Neuronal stem cell (in vitro differentiated cells): ENCODE measurements at regions not wholly inside any gene's neighbourhood (a gene's known extent, or its start where the extent isn't known, plus 50 kb on each side); places are given as distances from the start of the nearest gene placed in this dataset.

Source experiments
- DNase-seq: peaks from one replicate; pipeline ENCODE4 v3.0.0-alpha.2; 2013; ENCODE audit warnings: low spot score
- H2AFZ ChIP-seq: one replicate; pipeline ENCODE4 v1.6.1; 2013; ENCODE audit warnings: mild to moderate bottlenecking, low read length, inconsistent platforms
- H2AK5ac ChIP-seq: 2 replicates; pipeline ENCODE4 v1.6.1; 2013; ENCODE audit warnings: low read depth, mild to moderate bottlenecking, inconsistent platforms, low read length, moderate library complexity, mixed read lengths
- H2BK120ac ChIP-seq: 2 replicates; pipeline ENCODE4 v1.6.1; 2013; ENCODE audit warnings: low read depth, mild to moderate bottlenecking, inconsistent platforms, low read length, moderate library complexity, mixed read lengths
- H2BK12ac ChIP-seq: one replicate; pipeline ENCODE4 v1.6.1; 2013; ENCODE audit warnings: low read length, inconsistent platforms
- H2BK15ac ChIP-seq: 2 replicates; pipeline ENCODE4 v1.6.1; 2013; ENCODE audit warnings: mild to moderate bottlenecking, low read length, inconsistent platforms, mixed read lengths
- H2BK5ac ChIP-seq: one replicate; pipeline ENCODE4 v1.6.1; 2013; ENCODE audit warnings: inconsistent platforms, mild to moderate bottlenecking, low read length, moderate library complexity
- H3K14ac ChIP-seq: one replicate; pipeline ENCODE4 v1.6.1; 2013; ENCODE audit warnings: low read length, inconsistent platforms
- H3K18ac ChIP-seq: 2 replicates; pipeline ENCODE4 v1.6.1; 2013; ENCODE audit warnings: low read length, inconsistent platforms
- H3K23ac ChIP-seq: 2 replicates; pipeline ENCODE4 v1.6.1; 2013; ENCODE audit warnings: low read depth, mild to moderate bottlenecking, mixed read lengths, low read length, inconsistent platforms; ENCODE audit not compliant: poor library complexity
- H3K27ac ChIP-seq: replicated peaks from 3 replicates; pipeline ENCODE4 v1.5.1; 2013; ENCODE audit warnings: low read length, inconsistent platforms
- H3K27me3 ChIP-seq, 3 experiments: 2 replicates each; pipeline ENCODE4 v1.6.1; 2013; ENCODE audit warnings: low read length in 3 of 3, mild to moderate bottlenecking in 2 of 3, inconsistent platforms in 1 of 3, low read depth in 1 of 3, mixed read lengths in 1 of 3, moderate library complexity in 1 of 3; ENCODE audit not compliant: control insufficient read depth in 3 of 3, insufficient read depth in 3 of 3
- H3K36me3 ChIP-seq, 2 donors: replicated peaks in 1 of 2; 2 replicates each; pipeline ENCODE4 v1.6.1; 2013; ENCODE audit warnings: low read length in 2 of 2; ENCODE audit not compliant: control insufficient read depth in 2 of 2, insufficient read depth in 2 of 2
- H3K4ac ChIP-seq: 2 replicates; pipeline ENCODE4 v1.6.1; 2013; ENCODE audit warnings: inconsistent platforms, mild to moderate bottlenecking, low read length, moderate library complexity
- H3K4me1 ChIP-seq, 2 donors: 1 replicate in 1 of 2; 2 replicates in 1 of 2; pipeline ENCODE4 v1.6.1; 2013; ENCODE audit warnings: low read length in 2 of 2, low read depth in 1 of 2; ENCODE audit not compliant: control insufficient read depth in 2 of 2, insufficient read depth in 1 of 2
- H3K4me2 ChIP-seq: one replicate; pipeline ENCODE4 v1.6.1; 2013; ENCODE audit warnings: mild to moderate bottlenecking, low read length, inconsistent platforms; ENCODE audit not compliant: insufficient read depth, poor library complexity, severe bottlenecking
- H3K4me3 ChIP-seq, 2 donors: 2 replicates each; pipeline ENCODE4 v1.5.1; 2013; ENCODE audit warnings: low read length in 2 of 2, mild to moderate bottlenecking in 2 of 2, inconsistent platforms in 1 of 2, moderate library complexity in 1 of 2
- H3K79me1 ChIP-seq: one replicate; pipeline ENCODE4 v1.6.1; 2013; ENCODE audit warnings: low read depth, mild to moderate bottlenecking, inconsistent platforms, low read length, moderate library complexity
- H3K9ac ChIP-seq: one replicate; pipeline ENCODE4 v1.6.1; 2013; ENCODE audit warnings: mild to moderate bottlenecking, low read depth, low read length, inconsistent platforms; ENCODE audit not compliant: poor library complexity
- H3K9me3 ChIP-seq, 2 donors: replicated peaks in 1 of 2; 2 replicates each; pipeline versions ENCODE3 to v1.6.1; 2013; ENCODE audit warnings: low read length in 2 of 2, mild to moderate bottlenecking in 2 of 2, inconsistent platforms in 1 of 2, low read depth in 1 of 2, mixed read lengths in 1 of 2, moderate library complexity in 1 of 2; ENCODE audit not compliant: control insufficient read depth in 2 of 2, insufficient read depth in 1 of 2
- H4K8ac ChIP-seq: one replicate; pipeline ENCODE4 v1.6.1; 2013; ENCODE audit warnings: low read depth, mild to moderate bottlenecking, inconsistent platforms, low read length, moderate library complexity
- H4K91ac ChIP-seq: one replicate; pipeline ENCODE4 v1.6.1; 2013; ENCODE audit warnings: low read length, low read depth, mild to moderate bottlenecking, inconsistent platforms; ENCODE audit not compliant: poor library complexity
- WGBS, 2 donors: extraction: QIAGEN DNeasy Blood & Tissue Kit; methylation state at CpG; one replicate each; pipeline ENCODE4 v1.1.7; 2013; ENCODE audit warnings: missing lambda C conversion rate in 2 of 2, mixed read lengths in 1 of 2; ENCODE audit not compliant: insufficient read length in 2 of 2, insufficient replicate concordance in 1 of 2; ENCODE audit errors: extremely low coverage in 2 of 2; 5-methylcytosine and 5-hydroxymethylcytosine counted together

DNA sequence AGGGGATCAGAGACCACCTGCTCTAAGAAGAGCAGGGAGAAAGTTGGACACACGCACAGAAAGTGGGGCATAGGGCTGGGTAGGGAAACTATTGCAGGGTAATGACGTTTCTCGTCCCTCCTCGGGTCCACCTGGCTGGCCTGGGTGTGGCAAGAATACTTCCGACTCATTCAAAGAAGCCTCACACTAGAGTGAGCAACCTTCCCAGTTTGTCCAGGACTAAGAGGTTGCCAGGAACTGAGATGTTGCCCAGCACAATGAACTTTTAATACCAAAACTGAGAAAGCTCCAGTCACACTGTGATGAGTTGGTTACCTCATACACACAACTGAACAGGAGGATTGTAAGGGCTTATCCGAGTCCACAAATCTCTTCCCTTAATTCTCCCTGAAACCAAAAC lies 74.5 kb upstream of the ADGRF1 start:
- no peak overlapping the region for H2AK5ac ChIP-seq
- H3K27ac ChIP-seq: no peak overlapping the region

DNA sequence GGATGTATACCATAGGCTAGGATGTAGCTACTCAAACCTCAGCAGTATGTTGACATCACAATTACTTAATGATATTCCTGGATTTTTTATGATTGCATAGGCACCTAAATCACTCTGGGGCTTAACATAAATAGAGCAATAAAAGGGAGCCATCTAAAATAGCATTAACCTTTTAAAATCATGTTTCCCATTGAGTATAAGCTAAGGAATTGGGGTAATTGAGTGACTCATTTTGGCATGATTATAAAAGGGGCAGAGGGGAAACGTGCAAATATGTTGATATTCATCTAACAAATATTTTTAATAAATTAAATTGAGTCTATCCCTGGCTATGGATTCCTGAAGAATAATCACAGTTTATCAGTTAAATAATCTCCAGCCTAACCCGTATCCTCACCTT lies 74.0 kb upstream of the ADGRF1 start:
- no peaks in the 10 kb centered on the region for H3K9me3 ChIP-seq
- no peak overlapping the region for H4K91ac ChIP-seq
- no peak overlapping the region for H3K4ac ChIP-seq
- H3K14ac ChIP-seq: no peak overlapping the region
- no peak overlapping the region for H2BK120ac ChIP-seq
- no peak overlapping the region for H2BK15ac ChIP-seq
- no peak overlapping the region for H2BK5ac ChIP-seq
- no peak overlapping the region for H2BK12ac ChIP-seq
- H3K4me3 ChIP-seq: no peak overlapping the region
- H3K9ac ChIP-seq: no peak overlapping the region
- H3K27me3 ChIP-seq: no peaks in the 10 kb centered on the region
- no peak overlapping the region for H3K23ac ChIP-seq
- no peaks in the 10 kb centered on the region for H3K36me3 ChIP-seq
- H3K18ac ChIP-seq: no peak overlapping the region
- no peak overlapping the region for H2AFZ ChIP-seq
- DNase-seq: no peak
- no peaks in the 10 kb centered on the region for H3K79me1 ChIP-seq
- no peak overlapping the region for H2AK5ac ChIP-seq
- no peak overlapping the region for H3K4me2 ChIP-seq
- H3K27ac ChIP-seq: no peak overlapping the region
- no peak overlapping the region for H4K8ac ChIP-seq
- H3K4me1 ChIP-seq: peaks cover 0 to 5% of the 10 kb centered on the region in 2 donors
- WGBS, 2 donors: no CpG with 5 or more reads among the region's 2 CpGs

More for the DNA sequence above, 74.5 kb upstream of the ADGRF1 start:
- no peak overlapping the region for H2AFZ ChIP-seq
- H3K4me1 ChIP-seq: peaks cover 0 to 5% of the 10 kb centered on the region in 2 donors
- no peak overlapping the region for H3K4me2 ChIP-seq
- H2BK5ac ChIP-seq: no peak overlapping the region
- H3K9me3 ChIP-seq: no peaks in the 10 kb centered on the region
- DNase-seq: no peak
- H4K91ac ChIP-seq: no peak overlapping the region
- H3K36me3 ChIP-seq: no peaks in the 10 kb centered on the region
- H3K79me1 ChIP-seq: no peaks in the 10 kb centered on the region
- WGBS, 2 donors: no CpG with 5 or more reads among the region's 6 CpGs
- H2BK15ac ChIP-seq: no peak overlapping the region
- H3K18ac ChIP-seq: no peak overlapping the region
- H2BK120ac ChIP-seq: no peak overlapping the region
- no peak overlapping the region for H3K14ac ChIP-seq
- H2BK12ac ChIP-seq: no peak overlapping the region
- H3K4ac ChIP-seq: no peak overlapping the region
- no peaks in the 10 kb centered on the region for H3K27me3 ChIP-seq
- H3K23ac ChIP-seq: no peak overlapping the region
- H3K4me3 ChIP-seq: peak overlapping the region in 1 of 2 donors; percentile 17
- H4K8ac ChIP-seq: no peak overlapping the region
- no peak overlapping the region for H3K9ac ChIP-seq

DNA sequence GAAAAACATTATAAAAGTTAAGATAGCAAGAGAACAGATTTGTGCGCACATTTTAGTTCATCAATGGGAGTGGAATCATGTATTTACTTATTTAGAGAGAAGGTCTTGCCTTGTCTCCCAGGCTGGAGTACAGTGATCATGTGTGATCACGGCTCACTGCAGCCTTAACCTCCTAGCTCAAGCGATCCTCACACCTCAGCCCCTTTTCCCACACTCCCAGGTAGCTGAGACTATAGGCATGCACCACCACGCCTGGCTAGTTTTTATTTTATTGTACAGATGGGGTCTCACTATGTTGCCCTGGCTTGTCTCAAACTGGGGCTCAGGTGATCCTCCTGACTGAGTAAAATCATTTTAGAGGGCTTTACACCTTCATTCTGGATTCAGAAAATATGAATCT lies 72.3 kb upstream of the ADGRF1 start:
- no peak for DNase-seq
- H3K9me3 ChIP-seq: no peaks in the 10 kb centered on the region
- no peak overlapping the region for H3K14ac ChIP-seq
- H3K4ac ChIP-seq: no peak overlapping the region
- no peak overlapping the region for H3K4me3 ChIP-seq
- H3K27me3 ChIP-seq: no peaks in the 10 kb centered on the region
- no peak overlapping the region for H2BK120ac ChIP-seq
- peaks cover 0 to 5% of the 10 kb centered on the region in 2 donors for H3K4me1 ChIP-seq
- no peak overlapping the region for H3K18ac ChIP-seq
- WGBS, 2 donors: no CpG with 5 or more reads among the region's 4 CpGs
- no peaks in the 10 kb centered on the region for H3K79me1 ChIP-seq
- H2BK5ac ChIP-seq: no peak overlapping the region
- no peak overlapping the region for H3K4me2 ChIP-seq
- H2BK12ac ChIP-seq: no peak overlapping the region
- H3K36me3 ChIP-seq: no peaks in the 10 kb centered on the region
- no peak overlapping the region for H3K9ac ChIP-seq
- no peak overlapping the region for H3K27ac ChIP-seq
- H2AFZ ChIP-seq: no peak overlapping the region
- H4K8ac ChIP-seq: no peak overlapping the region
- no peak overlapping the region for H2BK15ac ChIP-seq
- no peak overlapping the region for H4K91ac ChIP-seq
- no peak overlapping the region for H2AK5ac ChIP-seq
- no peak overlapping the region for H3K23ac ChIP-seq

DNA sequence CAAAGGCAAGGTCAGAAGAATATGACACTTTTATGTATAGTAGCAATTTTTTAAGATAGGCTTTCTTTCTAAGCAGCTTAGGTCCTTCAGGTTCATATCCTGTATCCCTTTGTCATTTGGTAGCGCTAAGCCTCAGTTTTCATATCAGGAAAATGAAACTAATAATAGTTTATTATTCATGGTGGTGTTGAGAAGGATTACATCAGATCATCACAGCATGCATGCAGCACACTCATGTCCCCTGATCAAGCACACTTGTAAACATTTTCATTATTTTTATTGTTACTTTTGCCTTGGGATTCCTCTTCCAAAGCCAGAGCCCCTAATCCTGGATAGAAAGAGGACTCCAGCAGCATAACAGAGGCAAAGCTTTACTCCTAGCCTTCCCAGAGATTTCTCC lies 70.2 kb upstream of the ADGRF1 start:
- H3K9ac ChIP-seq: no peak overlapping the region
- H3K4me3 ChIP-seq: no peak overlapping the region
- no peak overlapping the region for H3K14ac ChIP-seq
- no peak overlapping the region for H3K23ac ChIP-seq
- no peaks in the 10 kb centered on the region for H3K9me3 ChIP-seq
- no peak overlapping the region for H3K18ac ChIP-seq
- no peak overlapping the region for H3K4me2 ChIP-seq
- H3K27me3 ChIP-seq: no peaks in the 10 kb centered on the region
- H2AK5ac ChIP-seq: no peak overlapping the region
- H2BK5ac ChIP-seq: no peak overlapping the region
- H2BK120ac ChIP-seq: no peak overlapping the region
- no peak overlapping the region for H3K4ac ChIP-seq
- no peak overlapping the region for H3K27ac ChIP-seq
- H3K36me3 ChIP-seq: no peaks in the 10 kb centered on the region
- no peaks in the 10 kb centered on the region for H3K79me1 ChIP-seq
- H2BK12ac ChIP-seq: no peak overlapping the region
- no peak overlapping the region for H2BK15ac ChIP-seq
- DNase-seq: no peak
- H2AFZ ChIP-seq: no peak overlapping the region
- no peak overlapping the region for H4K91ac ChIP-seq
- H3K4me1 ChIP-seq: peaks cover under 1 to 8% of the 10 kb centered on the region in 2 donors
- WGBS, 2 donors: no CpG with 5 or more reads among the region's 1 CpG
- H4K8ac ChIP-seq: no peak overlapping the region
